Stimulated activated CD4-positive, alpha-beta T cell treated with anti-CD3 and anti-CD28 coated beads, Interleukin-2, amount 100 ng/mL, for 4 hours (primary cell): ENCODE measurements at regions not wholly inside any gene's neighbourhood (a gene's known extent, or its start where the extent isn't known, plus 50 kb on each side); places are given as distances from the start of the nearest gene placed in this dataset.
"Not testable (repeated sequence)": the region's sequence is repeated elsewhere in the genome, so short reads cannot be mapped to it uniquely, and the experiment has no call there.

Experiments
- DNase-seq: peaks from one replicate; pipeline ENCODE4 v3.0.0-alpha.2; 2020; ENCODE audit warnings: low read depth

DNA sequence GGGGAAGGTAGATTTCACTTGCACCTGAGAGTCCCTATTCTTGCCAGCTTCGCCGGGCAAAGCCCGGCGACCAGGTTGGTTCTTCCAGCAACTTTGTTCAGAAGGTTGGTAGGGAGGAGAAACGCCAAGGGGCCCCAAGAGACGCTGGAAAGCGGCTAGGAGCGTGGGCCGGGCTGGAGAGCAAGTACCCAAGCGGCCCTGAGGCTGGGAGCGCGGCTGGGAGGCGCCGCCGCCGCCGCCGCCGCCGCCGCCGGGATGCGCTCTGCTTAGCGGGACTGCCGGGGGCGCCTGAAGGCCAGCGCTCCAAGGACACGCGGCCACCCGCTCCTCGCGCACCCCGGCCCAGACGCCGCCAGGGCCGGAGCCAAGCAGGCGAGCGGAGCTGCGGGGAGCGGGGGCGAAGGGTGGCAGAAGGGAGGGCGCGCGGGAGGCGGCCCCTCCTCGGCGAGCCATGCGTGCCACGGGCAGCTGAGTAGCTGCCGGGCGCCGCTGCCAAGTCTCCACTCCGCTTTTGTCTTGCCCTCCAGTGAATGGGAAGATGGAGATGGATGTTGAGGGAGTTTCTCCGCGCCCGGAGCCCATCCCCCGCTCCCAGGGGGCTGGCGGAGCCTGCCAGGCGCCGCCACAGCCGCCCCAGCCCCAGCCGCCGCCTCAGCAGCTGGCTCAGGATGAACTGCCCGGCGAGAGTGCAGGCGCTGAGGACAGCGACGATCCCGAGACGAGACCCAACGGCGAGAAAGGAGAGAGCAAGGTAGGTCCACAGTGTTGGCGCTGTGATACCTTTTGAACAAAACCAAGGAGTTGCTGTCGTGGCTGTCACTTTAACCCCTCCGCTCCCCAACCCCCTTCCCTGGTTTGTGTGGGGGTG lies 227.4 kb upstream of the AZI2 start:
- DNase-seq: no peak

DNA sequence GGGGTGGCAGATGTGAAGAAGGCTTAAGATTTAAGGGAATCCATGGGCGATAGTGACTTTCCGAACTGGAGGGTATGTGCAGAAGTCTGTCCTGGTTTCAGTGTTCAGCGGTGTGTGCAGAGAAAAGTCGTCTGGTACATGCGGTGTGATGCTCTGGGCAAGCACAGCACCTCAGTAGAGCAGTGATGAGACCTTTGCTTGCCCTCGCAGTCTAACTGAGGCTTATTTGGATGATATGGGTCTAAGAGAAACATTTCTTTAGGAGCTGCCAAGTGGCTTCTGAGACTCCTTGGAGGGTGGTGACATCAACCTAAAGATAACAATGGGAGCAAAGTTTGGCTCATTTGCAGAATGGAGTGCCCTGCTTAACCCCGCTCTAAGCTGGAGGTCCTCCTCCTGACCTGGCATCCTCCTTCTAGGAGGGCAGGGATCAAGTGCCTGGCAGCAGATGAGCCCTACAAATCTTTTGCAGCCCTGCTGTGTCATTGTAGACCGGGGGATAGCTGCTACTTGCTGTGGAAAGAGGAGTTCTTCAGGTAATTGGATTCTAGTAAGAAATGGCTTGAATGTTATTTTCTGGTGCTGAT lies 228.1 kb upstream of the AZI2 start:
- no peak for DNase-seq

DNA sequence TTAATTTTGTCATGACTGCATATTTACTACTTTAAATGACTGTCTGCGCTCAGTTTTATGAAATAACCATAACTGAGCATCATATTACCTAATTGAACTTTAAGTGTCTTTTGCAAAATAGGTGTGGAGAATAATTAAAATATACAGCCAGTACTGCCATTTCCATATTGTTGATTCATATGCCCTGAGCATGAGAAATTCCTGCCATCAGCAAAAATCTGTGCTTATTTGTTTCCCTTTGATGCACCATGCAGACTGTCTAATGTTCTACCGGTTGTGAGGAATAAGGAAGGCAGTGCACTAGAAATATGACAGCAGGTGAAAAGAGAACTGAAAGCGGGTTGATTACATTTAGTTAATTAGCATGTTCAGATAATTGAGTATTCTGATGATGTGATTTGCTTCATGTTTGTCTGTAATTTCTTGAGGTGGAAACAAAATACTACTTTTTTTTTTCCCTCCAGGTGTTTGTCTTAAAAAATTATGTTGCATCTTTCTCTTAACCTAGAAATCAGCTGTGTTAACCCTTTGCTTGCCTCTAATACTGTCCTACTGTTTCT lies 229.4 kb upstream of the AZI2 start:
- DNase-seq: no peak

GRCh38 chr3:28586325-28586724 lies 237.7 kb upstream of the AZI2 start:
- no peak for DNase-seq

DNA sequence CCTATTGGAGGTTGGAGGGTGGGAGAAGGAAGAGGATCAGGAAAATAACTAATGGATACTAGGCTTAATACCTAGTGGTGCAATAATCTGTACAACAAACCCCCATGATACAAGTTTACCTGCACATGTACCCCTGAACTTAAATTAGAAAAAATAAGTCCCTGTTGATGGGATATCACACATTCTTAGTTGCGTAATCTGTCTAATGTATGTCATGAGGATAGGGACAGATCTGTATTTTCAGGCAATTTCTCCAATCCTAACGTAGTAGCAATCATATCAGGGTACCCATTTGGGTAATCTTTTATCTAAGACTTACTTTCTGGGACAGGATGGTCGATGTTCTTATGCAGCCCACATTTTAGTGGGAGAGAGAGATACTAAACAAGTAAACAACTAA lies 239.1 kb upstream of the AZI2 start:
- DNase-seq: no peak

- no peak for DNase-seq
Measured at GRCh38 chr3:28590216-28590615, 241.6 kb upstream of the AZI2 start.

DNA sequence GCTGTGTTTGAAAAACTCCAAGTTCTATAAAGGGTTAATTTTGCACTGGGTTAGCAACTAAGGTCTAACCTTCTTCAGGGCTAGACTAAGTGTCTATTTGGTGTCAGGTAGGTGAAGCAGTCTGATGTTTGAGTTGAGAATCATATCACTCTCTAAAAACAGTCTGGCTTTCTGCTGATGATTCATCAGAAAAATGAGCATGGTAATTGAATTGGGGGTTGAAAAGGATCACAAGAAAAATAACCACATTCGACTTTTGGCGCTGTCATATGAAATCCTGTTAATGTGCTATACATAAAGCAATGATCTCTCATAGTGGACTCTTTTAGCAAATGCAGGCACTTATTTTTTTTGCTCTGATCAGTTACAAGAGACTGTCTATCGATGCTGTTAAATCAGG lies 242.2 kb upstream of the AZI2 start:
- DNase-seq: no peak

DNA sequence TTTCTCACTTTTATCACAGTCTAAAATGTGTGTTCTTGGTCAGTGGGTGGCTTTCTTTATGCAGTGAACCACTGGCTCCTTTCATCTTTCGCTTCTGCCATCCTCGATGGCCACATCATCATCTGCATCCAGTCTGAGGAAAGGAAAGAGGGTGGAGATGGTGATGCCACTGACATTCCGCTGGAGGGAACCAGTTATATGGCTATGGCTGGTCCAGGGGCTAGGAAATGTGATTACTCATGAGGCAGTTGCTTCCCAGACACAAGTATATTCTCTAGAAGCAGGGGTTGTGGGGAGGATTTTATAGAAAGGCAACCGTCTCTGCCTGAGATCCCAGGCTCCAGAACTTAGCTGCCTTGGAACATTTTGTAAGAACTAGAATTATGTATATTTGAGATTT lies 246.7 kb upstream of the AZI2 start:
- no peak for DNase-seq

GRCh38 chr3:28597452-28597851 lies 248.8 kb upstream of the AZI2 start:
- DNase-seq: no peak

DNA sequence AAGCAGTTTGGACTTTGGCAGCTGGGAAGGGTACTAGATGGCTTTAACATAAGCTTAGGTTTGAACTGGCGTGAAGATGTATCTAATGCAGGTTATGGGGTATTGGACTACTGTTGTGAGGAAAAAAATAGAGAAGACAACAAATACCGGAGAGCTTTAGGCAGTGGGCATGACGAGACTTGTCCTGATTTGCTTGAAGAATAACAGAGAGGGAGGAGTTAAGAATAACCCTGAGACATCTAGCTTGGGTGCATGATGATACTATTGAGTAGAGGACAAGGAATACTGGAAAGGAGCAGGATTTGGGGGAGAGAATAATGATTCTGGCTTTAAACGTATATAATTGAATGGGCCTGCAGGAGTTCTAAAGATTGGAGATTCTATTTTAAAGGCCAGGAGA lies 249.5 kb upstream of the AZI2 start:
- DNase-seq: no peak

DNA sequence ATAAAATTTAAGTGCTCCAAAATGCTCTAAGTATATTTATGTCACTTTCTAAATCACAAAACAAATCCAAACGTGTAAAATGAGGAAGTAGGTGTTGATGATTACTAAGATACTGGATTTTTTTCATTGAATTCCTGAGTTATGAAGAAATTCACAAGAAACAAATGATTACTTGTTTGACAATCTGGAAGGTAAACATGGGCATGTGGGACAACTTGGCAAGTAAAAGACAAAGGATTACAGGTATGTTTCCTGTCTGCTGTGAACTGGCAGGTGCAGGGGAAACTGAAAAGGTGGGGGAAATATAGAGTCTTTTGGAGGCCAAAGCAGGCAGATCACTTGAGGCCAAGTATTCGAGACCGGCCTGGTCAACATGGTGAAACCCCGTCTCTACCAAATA lies 252.7 kb upstream of the AZI2 start:
- no peak for DNase-seq

- no peak for DNase-seq
Measured at GRCh38 chr3:28606283-28606682, 257.7 kb upstream of the AZI2 start.

- DNase-seq: no peak
Measured at GRCh38 chr3:28612232-28612631, 263.6 kb upstream of the AZI2 start.

GRCh38 chr3:28613511-28614106 lies 265.0 kb upstream of the AZI2 start:
- no peak for DNase-seq

GRCh38 chr3:28615071-28615470 lies 266.4 kb upstream of the AZI2 start:
- no peak for DNase-seq

- no peak for DNase-seq
Measured at GRCh38 chr3:28615971-28616370, 267.3 kb upstream of the AZI2 start.

- no peak for DNase-seq
Measured at GRCh38 chr3:28617821-28618220, 269.2 kb upstream of the AZI2 start.

GRCh38 chr3:28623106-28623505 lies 274.5 kb upstream of the AZI2 start:
- no peak for DNase-seq

DNA sequence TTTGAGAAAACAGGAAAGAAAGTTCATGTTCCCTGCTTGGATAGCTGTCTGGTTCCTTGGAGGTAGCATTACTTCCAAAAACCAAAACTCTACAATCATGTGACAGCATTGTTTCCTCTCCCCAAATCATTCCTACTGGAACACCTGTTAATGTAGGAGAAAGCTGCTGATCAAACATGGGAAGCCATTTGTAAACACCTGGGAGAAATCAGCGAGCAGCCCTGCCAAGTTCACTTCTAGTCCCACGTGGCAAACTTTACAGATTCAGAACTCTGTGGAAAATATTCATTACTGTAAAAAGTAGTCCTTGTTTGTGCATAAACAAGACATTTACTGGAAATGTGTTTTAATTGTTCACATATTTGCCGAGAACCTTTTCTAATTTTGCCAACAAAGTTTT lies 275.5 kb upstream of the AZI2 start:
- no peak for DNase-seq

DNA sequence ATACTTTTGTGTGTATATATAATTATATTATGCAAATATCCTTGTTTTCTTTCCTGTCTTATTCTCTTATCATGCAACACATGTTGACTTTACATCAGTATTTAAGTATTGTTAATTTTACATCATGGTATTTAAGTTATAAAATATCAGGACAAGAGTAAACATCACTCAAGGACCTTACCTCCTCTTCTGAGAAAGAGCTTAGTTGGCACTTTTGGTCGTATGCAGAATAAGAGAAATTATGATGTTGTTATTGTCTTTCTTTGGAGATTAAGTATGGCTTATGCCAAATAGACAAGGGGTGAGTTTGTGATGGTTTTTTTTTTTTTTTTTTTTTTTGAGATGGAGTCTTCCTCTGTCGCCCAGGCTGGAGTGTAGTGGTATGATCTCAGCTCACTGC lies 279.2 kb upstream of the AZI2 start:
- not testable (repeated sequence) for DNase-seq

DNA sequence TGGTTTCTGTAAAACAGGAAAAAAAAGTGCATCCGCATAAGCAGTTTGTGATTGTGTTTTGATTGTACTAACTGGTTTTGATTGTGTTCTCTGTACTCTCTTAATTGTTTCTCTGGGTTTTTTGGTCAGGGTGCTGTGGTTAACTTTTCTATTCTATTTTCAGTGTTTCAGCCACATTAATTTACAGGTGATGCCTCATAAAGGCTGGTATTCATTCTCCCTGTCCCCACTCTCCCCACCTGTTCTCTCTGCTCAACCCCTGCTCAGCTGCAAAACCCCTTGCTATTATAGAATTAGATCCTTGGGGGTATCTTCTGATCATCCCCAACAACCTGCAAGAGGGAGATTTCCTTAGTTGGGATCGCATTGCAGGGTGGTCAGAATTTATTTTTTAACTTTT lies 285.4 kb upstream of the AZI2 start:
- DNase-seq: no peak

DNA sequence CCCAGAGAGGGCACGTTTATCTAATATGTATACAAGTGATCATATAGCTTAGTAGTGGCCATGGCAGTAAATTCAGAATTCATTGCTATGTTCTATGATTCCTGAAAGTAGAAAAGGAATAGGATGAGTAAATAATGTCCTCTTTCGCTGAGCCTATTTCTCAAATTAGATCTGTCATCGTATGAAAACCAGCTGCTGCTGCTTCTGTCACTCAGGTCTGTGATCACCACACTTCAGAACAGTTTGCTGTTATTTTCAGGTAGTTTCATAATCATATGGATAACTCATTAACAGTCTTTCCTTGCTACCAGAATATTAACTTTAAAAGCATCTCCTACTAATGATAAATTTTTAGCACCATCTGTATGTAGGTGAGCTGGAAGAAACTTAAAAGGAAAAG lies 289.1 kb upstream of the AZI2 start:
- DNase-seq: no peak

GRCh38 chr3:28645149-28645548 lies 296.5 kb upstream of the AZI2 start:
- no peak for DNase-seq
